Midbrain (tissue), 1 donor: ENCODE measurements at regions not wholly inside any gene's neighbourhood (a gene's known extent, or its start where the extent isn't known, plus 50 kb on each side); places are given as distances from the start of the nearest gene placed in this dataset.
A peak's percentile ranks its signal among the peaks of the same experiment; 100 is the strongest.

Experiments used
- DNase-seq: peaks from one replicate; lab custom pipeline; 2025; lab: John Stamatoyannopoulos, UW

- no peak for DNase-seq
Measured at GRCh38 chr9:105146677-105147076, 97.8 kb upstream of the SLC44A1 start.

DNA sequence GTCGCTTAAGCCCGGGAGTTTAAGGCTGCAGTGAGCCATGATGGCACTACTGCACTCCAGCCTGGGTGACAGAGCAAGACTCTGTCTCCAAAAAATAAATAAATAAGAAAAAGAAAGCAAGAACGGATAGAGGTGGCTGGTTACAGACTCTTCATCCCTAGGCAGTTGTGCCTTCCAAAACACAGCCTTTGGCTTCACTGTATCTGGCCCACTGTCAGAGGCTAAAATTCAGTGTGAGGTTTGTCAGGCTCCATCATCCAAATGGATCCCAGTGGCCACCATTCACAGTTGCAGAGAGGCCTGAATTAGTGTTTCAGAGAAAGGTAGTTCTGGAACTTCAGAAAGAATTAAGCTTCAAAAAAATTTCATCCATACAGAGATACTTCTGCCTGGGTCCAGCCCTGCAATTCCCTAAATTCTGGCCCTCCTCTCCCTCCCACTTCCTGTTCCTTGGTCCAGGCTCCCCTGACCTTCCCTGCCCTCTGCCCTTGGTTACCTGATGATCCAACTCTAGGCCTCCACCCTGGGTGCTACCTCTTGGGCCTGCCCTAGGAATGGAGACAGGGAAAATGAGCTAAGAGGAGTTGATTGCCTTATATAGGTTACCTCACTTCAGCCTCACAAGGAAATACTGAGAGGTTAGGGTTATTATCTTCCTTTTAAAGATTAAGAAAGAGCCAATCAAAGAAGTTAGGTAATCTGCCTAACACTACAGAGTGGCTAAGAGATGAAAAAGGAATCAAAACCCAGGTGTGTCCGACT is 97.2 kb upstream of the SLC44A1 start:
- no peak for DNase-seq

GRCh38 chr9:105148328-105149006 is 96.0 kb upstream of the SLC44A1 start:
- DNase-seq: no peak

- no peak for DNase-seq
Measured at GRCh38 chr9:105150991-105151685, 93.3 kb upstream of the SLC44A1 start.

GRCh38 chr9:105151686-105151995 is 92.8 kb upstream of the SLC44A1 start:
- DNase-seq: no peak

DNA sequence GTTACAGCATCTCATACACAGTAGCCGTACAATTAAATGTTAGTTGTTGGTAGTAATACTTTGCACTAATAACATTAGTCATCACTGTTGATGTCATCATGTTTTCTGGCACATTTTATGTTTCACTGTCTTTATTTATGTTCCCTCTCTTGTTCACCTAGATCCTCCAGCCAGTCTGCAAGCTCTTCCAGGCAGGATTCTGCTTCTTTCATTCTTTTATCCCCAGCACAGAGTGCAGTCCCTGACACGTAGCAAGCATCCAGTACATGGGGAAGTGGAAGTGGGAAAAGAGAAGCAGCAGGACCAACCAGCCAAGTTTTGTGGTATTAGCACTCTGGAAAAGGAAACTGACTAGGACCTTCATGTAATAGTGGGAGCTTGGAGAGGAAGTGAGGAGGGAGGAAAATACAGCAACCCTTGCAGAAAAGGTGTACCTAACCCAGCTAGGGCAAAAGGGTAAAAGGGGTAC is 89.7 kb upstream of the SLC44A1 start:
- no peak for DNase-seq

DNA sequence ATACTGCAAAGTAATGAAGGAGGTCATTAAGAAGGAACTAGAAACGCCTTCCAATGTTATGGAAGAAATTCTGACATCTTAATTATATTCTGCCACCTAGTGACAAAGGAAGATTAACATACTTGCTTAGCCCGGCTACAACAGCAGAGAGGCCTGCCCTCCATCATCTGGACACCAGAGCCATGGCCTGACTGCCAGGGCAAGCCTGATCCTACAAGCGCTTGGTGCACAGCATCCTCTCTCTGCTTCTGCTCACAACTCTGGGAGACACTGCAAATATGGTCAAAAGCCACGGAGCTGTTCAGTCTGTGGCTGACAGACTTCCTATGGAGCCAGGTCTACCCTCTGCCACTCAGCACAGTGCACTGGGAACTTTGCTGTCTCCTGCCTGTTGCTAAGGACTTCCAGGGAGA is 87.3 kb upstream of the SLC44A1 start:
- DNase-seq: peak; percentile 84

GRCh38 chr9:105158020-105158419 is 86.4 kb upstream of the SLC44A1 start:
- no peak for DNase-seq

- no peak for DNase-seq
Measured at GRCh38 chr9:105158898-105159297, 85.6 kb upstream of the SLC44A1 start.

DNA sequence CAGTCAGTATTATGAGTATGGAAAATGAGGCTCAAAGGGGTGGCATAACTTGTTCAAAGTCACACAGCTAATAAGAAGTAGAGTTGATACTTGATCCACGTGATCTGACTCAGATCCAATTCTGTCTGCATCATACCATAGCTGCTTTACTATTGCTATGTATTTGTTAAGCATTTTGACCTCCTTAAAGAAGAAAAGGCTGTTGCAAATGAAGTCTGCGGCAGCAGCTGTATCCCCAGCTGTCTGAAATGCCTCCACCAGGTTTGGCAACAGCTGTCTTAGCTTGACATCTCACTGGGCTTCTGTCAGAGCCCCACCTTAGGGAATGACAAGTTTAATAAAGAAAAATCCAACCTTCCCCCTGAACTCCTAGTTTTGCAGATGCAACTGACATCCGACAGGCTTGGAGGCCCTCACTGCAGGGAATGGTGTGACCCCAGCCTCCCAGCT is 75.6 kb upstream of the SLC44A1 start:
- no peak for DNase-seq

DNA sequence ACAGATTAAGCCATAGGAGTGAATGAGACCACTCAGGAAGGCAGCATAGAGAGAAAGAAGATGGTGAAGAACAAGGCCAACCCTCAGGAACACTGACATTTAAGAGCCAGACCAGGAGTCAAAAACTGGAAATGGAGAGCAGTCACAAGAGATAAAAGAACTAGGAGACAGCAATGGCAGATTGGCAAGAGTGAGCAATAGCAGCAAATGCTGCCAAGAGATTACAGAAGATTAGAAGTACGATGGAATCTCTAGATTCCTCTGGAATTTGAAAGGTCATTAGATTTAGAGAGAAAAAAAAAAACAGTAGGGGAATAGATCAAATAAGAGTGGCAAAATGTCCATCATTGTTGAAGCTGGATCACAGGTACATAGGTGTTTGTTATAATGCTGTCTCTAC is 73.4 kb upstream of the SLC44A1 start:
- no peak for DNase-seq

GRCh38 chr9:105171589-105171988 is 72.9 kb upstream of the SLC44A1 start:
- DNase-seq: no peak

- DNase-seq: no peak
Measured at GRCh38 chr9:105172436-105172835, 72.0 kb upstream of the SLC44A1 start.

DNA sequence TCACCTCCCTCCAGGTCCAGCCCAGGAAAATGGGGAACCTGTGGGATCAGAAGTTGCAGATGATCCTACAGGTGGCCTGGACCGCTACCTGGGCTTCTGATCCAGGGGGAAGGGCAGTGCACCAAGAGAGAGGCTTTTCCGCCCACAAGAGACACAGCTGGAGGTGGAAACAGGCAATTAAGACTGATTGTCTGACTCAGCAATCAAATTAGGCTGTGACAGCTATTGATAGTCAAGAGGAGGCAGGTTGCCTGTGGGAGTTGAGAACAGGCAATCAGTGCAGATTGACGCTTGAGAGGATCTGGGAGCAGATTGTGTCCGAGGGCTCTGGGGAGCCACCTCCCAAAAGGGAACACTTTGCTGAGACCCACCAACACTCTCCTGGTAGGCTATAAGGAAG is 71.1 kb upstream of the SLC44A1 start:
- DNase-seq: no peak

GRCh38 chr9:105173826-105174225 is 70.6 kb upstream of the SLC44A1 start:
- no peak for DNase-seq

GRCh38 chr9:105176194-105176593 is 68.3 kb upstream of the SLC44A1 start:
- no peak for DNase-seq

DNA sequence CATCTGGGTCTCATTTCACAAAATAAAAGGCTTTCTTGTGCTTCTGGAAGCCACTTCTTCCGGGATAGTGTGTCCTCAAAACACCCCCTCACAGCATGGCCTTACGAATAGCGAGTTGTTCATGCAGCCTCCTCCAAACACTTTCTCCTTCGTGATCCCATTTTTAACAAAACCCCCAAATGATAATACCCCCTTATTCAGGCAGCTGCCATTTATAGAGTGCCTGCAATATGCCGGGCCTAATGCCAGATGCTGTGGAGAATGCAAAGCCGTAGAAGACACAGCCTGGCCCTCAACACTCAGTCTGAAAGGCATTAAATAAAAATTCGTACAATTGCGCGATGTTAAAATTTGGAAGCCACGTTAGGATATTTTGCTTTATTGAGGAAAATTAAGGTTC is 66.4 kb upstream of the SLC44A1 start:
- DNase-seq: no peak

DNA sequence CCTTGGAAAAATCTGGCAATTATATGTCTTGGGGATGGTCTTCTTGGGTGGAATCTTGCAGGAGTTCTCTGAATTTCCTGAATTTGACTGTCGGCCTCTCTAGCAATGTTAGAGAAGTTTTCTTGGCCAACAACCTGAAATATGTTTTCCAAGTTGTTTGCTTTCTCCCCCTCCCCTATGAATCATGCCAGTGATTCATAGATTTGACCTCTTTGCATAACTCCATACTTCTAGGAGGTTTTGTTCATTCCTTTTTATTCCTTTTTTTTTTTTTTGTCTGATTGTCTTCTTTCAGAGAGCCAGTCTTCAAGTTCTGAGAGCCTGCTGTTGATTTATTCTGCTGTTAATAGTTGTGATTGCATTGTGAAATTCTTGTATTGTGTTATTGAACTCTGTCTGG is 56.7 kb upstream of the SLC44A1 start:
- no peak for DNase-seq

GRCh38 chr9:105188746-105189145 is 55.7 kb upstream of the SLC44A1 start:
- DNase-seq: no peak

DNA sequence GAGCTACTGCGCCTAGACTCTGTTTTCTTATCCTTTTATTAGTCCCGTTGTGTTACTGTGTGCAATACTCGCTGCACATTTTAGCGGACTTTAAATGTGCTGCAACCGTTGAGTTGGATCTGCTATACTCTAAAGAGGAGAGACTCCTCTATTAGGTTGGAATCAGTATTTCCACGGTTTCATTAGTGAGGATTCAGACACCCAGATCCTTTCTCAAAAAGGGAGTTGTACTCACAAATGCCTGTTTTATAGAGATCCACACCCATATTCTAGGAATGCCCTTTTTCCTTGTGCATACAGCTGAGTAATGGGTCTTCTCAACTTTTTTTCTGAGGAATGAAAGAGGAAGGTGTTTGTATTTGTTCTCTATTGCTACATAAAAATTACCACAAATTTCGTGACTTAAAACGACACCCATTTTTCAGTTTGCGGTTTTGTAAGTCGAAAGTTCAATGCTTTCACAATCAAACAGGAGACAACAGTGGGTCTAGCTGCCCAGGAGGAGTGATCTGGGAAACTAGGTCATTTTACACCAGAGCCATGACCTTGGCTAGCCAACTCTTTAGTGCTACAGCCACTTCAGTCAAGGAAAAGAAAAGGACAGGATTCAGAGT is 52.8 kb upstream of the SLC44A1 start:
- DNase-seq: peak; percentile 13

DNA sequence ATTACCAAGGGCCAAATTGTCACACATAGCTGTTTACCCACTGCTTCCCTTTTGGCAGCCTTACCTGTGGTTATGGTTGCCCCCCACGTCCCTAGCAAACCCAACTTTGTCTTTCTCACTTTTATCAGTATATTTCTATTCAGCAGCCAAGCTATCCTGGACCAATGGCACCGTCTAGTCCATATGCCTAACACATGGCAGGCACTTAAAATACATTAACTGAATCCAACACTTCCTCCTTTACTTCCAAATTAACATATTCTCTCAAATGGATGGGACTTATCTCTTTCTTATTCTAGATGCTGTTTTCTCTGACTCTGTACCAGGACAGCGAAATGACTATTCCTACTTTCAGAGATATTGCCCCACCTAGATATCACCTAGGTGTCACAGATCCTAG is 50.9 kb upstream of the SLC44A1 start:
- no peak for DNase-seq

GRCh38 chr9:105194234-105194633 is 50.2 kb upstream of the SLC44A1 start:
- DNase-seq: no peak
